ENCODE measurements at regions not wholly inside any gene's neighbourhood (a gene's known extent, or its start where the extent isn't known, plus 50 kb on each side); places are given as distances from the start of the nearest gene placed in this dataset.

GRCh38 chr7:25512061-25512687, 283.9 kb upstream of the NPVF start:
- DNase-seq (no peak), ATAC-seq (no peak)
- intact Hi-C loops (cut with DNase I) = no loop called here
- no peaks in the 10 kb centered on the region for H3K4me1 ChIP-seq
- H3K27me3 ChIP-seq = no peaks in the 10 kb centered on the region
- peaks cover 0 to 5% of the 10 kb centered on the region in 2 donors for H3K9me3 ChIP-seq
- no peaks in the 10 kb centered on the region for H3K36me3 ChIP-seq
- H3K4me3 ChIP-seq = no peak overlapping the region
- TF ChIP-seq, protein P1, sequence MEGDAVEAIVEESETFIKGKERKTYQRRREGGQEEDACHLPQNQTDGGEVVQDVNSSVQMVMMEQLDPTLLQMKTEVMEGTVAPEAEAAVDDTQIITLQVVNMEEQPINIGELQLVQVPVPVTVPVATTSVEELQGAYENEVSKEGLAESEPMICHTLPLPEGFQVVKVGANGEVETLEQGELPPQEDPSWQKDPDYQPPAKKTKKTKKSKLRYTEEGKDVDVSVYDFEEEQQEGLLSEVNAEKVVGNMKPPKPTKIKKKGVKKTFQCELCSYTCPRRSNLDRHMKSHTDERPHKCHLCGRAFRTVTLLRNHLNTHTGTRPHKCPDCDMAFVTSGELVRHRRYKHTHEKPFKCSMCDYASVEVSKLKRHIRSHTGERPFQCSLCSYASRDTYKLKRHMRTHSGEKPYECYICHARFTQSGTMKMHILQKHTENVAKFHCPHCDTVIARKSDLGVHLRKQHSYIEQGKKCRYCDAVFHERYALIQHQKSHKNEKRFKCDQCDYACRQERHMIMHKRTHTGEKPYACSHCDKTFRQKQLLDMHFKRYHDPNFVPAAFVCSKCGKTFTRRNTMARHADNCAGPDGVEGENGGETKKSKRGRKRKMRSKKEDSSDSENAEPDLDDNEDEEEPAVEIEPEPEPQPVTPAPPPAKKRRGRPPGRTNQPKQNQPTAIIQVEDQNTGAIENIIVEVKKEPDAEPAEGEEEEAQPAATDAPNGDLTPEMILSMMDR (IDR thresholded peaks at IDR 0.05) = no peak
- H3K27ac ChIP-seq = no peak overlapping the region

GRCh38 chr7:25515633-25516275, 287.5 kb upstream of the NPVF start:
- Histone ChIP-seq H3K36me3 (no peaks in the 10 kb centered on the region), H3K4me3 (no peak overlapping the region), H3K4me1 (no peaks in the 10 kb centered on the region), H3K27ac (no peak overlapping the region), H3K9me3 (no peaks in the 10 kb centered on the region), H3K27me3 (no peaks in the 10 kb centered on the region)
- intact Hi-C loops (cut with DNase I) = no loop called here
- TF ChIP-seq, protein P1 (IDR thresholded peaks at IDR 0.05) = no peak
- peak; percentile 87 for ATAC-seq
- no peak for DNase-seq

GRCh38 chr7:25517906-25518305, 289.6 kb upstream of the NPVF start:
- Histone ChIP-seq H3K9me3 (no peaks in the 10 kb centered on the region), H3K36me3 (no peaks in the 10 kb centered on the region), H3K27ac (no peak overlapping the region), H3K4me3 (no peak overlapping the region), H3K27me3 (no peaks in the 10 kb centered on the region), H3K4me1 (no peaks in the 10 kb centered on the region)
- intact Hi-C loops (cut with DNase I) = no loop called here
- no peak for ATAC-seq
- no peak for DNase-seq
- TF ChIP-seq, protein P1 (IDR thresholded peaks at IDR 0.05) = no peak

- intact Hi-C loops (cut with DNase I) = no loop called here
- TF ChIP-seq, protein P1 (IDR thresholded peaks at IDR 0.05) = no peak
Measured at GRCh38 chr7:25520017-25520416, 291.7 kb upstream of the NPVF start.

GRCh38 chr7:25520516-25520915, 292.2 kb upstream of the NPVF start:
- Histone ChIP-seq H3K27me3 (no peaks in the 10 kb centered on the region), H3K9me3 (no peaks in the 10 kb centered on the region), H3K36me3 (no peaks in the 10 kb centered on the region), H3K27ac (no peak overlapping the region), H3K4me1 (no peaks in the 10 kb centered on the region), H3K4me3 (no peak overlapping the region)
- intact Hi-C loops (cut with DNase I) = no loop called here
- TF ChIP-seq, protein P1 (IDR thresholded peaks at IDR 0.05) = no peak
- ATAC-seq (no peak), DNase-seq (no peak)

More at GRCh38 chr7:25520017-25520416, 291.7 kb upstream of the NPVF start:
- H3K9me3 ChIP-seq = no peaks in the 10 kb centered on the region
- DNase-seq (no peak), ATAC-seq (no peak)
- no peaks in the 10 kb centered on the region for H3K36me3 ChIP-seq
- H3K27ac ChIP-seq = no peak overlapping the region
- no peaks in the 10 kb centered on the region for H3K27me3 ChIP-seq
- no peaks in the 10 kb centered on the region for H3K4me1 ChIP-seq
- no peak overlapping the region for H3K4me3 ChIP-seq

All from left lung (tissue), 4 donors.